ENCODE measurements at regions not wholly inside any gene's neighbourhood (a gene's known extent, or its start where the extent isn't known, plus 50 kb on each side); places are given as distances from the start of the nearest gene placed in this dataset.

GRCh38 chr5:21654556-21654955, 1198.6 kb downstream of the CDH12 start:
- in situ Hi-C loops (cut with MboI): no loop called here
- POLR2A ChIA-PET: no interaction called here
- no peaks in the 10 kb centered on the region for H3K27me3 ChIP-seq (replicated peaks in 1 of 2; ENCODE audit: control insufficient read depth in 2 of 2, insufficient read depth in 2 of 2, low read length in 1 of 2)
- FAIRE-seq: no peak
- H3K9me3 ChIP-seq (replicated peaks; ENCODE audit: control insufficient read depth, insufficient read depth, low read length): no peaks in the 10 kb centered on the region
- H3K79me2 ChIP-seq (ENCODE audit: control insufficient read depth, insufficient read depth, low read length): no peaks in the 10 kb centered on the region
- no peaks in the 10 kb centered on the region for H4K20me1 ChIP-seq (ENCODE audit: control insufficient read depth, insufficient read depth)
- H3K9ac ChIP-seq (ENCODE audit: control insufficient read depth, insufficient read depth, low read length): no peak overlapping the region
- H2AFZ ChIP-seq (ENCODE audit: control insufficient read depth, low read depth, low read length): no peak overlapping the region
- no TSS peak for BruUV-seq (replicated peaks)
- no peak overlapping the region for H3K4me3 ChIP-seq
- CTCF ChIA-PET: no interaction called here
- SMC1A ChIA-PET (ENCODE audit: uncharacterized antibody, unreplicated experiment): no interaction called here
- H3K36me3 ChIP-seq (ENCODE audit: control insufficient read depth in 2 of 2, insufficient read depth in 2 of 2, low read length in 1 of 2): no peaks in the 10 kb centered on the region
- TF ChIP-seq IRF4 (IDR thresholded peaks at IDR 0.05; ENCODE audit: low read depth, low read length) (no peak), BRCA1 (IDR thresholded peaks at IDR 0.05; ENCODE audit: low read depth, low read length) (no peak), RELA (IDR thresholded peaks at IDR 0.05; ENCODE audit: borderline replicate concordance, partially characterized antibody) (no peak), POLR2AphosphoS2 (IDR thresholded peaks at IDR 0.05; ENCODE audit: low read depth, low read length) (no peak), MTA2 (IDR thresholded peaks at IDR 0.05; ENCODE audit: low read depth) (no peak)
- TF ChIP-seq, protein P1, sequence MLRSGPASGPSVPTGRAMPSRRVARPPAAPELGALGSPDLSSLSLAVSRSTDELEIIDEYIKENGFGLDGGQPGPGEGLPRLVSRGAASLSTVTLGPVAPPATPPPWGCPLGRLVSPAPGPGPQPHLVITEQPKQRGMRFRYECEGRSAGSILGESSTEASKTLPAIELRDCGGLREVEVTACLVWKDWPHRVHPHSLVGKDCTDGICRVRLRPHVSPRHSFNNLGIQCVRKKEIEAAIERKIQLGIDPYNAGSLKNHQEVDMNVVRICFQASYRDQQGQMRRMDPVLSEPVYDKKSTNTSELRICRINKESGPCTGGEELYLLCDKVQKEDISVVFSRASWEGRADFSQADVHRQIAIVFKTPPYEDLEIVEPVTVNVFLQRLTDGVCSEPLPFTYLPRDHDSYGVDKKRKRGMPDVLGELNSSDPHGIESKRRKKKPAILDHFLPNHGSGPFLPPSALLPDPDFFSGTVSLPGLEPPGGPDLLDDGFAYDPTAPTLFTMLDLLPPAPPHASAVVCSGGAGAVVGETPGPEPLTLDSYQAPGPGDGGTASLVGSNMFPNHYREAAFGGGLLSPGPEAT (IDR thresholded peaks at IDR 0.05; ENCODE audit: low read depth): no peak
- TF ChIP-seq, protein P2, sequence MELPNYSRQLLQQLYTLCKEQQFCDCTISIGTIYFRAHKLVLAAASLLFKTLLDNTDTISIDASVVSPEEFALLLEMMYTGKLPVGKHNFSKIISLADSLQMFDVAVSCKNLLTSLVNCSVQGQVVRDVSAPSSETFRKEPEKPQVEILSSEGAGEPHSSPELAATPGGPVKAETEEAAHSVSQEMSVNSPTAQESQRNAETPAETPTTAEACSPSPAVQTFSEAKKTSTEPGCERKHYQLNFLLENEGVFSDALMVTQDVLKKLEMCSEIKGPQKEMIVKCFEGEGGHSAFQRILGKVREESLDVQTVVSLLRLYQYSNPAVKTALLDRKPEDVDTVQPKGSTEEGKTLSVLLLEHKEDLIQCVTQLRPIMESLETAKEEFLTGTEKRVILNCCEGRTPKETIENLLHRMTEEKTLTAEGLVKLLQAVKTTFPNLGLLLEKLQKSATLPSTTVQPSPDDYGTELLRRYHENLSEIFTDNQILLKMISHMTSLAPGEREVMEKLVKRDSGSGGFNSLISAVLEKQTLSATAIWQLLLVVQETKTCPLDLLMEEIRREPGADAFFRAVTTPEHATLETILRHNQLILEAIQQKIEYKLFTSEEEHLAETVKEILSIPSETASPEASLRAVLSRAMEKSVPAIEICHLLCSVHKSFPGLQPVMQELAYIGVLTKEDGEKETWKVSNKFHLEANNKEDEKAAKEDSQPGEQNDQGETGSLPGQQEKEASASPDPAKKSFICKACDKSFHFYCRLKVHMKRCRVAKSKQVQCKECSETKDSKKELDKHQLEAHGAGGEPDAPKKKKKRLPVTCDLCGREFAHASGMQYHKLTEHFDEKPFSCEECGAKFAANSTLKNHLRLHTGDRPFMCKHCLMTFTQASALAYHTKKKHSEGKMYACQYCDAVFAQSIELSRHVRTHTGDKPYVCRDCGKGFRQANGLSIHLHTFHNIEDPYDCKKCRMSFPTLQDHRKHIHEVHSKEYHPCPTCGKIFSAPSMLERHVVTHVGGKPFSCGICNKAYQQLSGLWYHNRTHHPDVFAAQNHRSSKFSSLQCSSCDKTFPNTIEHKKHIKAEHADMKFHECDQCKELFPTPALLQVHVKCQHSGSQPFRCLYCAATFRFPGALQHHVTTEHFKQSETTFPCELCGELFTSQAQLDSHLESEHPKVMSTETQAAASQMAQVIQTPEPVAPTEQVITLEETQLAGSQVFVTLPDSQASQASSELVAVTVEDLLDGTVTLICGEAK (IDR thresholded peaks at IDR 0.05; ENCODE audit: borderline replicate concordance): no peak
- intact Hi-C loops (cut with micrococcal nuclease; ENCODE audit: unreplicated experiment): no loop called here
- H3K27ac ChIP-seq (ENCODE audit: control insufficient read depth, insufficient read depth): no peak overlapping the region
- H3K4me1 ChIP-seq (ENCODE audit: control insufficient read depth, insufficient read depth, low read length): no peaks in the 10 kb centered on the region
- ATAC-seq: no peak
- no peak overlapping the region for H3K4me2 ChIP-seq (ENCODE audit: control insufficient read depth, insufficient read depth)
- WGBS (ENCODE audit: insufficient coverage, insufficient replicate concordance, low lambda C conversion rate, missing lambda C conversion rate): 3% methylated on average over 2 of the region's 2 CpGs
- no peak for DNase-seq (ENCODE audit: low read depth, low spot score)
- RAD21 ChIA-PET (ENCODE audit: unreplicated experiment): no interaction called here

All from GM12878 (cell line).